Endothelial cell of umbilical vein (primary cell): ENCODE measurements at regions not wholly inside any gene's neighbourhood (a gene's known extent, or its start where the extent isn't known, plus 50 kb on each side); places are given as distances from the start of the nearest gene placed in this dataset.

Experiments used
- BruUV-seq: library from RNA; stranded (reverse); fragments of 400-500 nt; replicated peaks from 2 replicates; lab custom pipeline; 2021; lab: Mats Ljungman, UMichigan
- CTCF ChIA-PET: fragments of 300-600, 350-600 bp; sonication (Branson Sonifier 250); formaldehyde crosslinking; loops from one replicate; lab custom pipeline; 2021; ENCODE audit warnings: antibody characterized with exemption, inconsistent platforms; lab: Charles Lee
- POLR2A ChIA-PET: fragments of 300-600, 350-600 bp; sonication (Branson Sonifier 250); formaldehyde crosslinking; loops from one replicate; lab custom pipeline; 2021; ENCODE audit warnings: antibody characterized with exemption, inconsistent platforms; lab: Charles Lee
- DNase-seq: peaks from one replicate; pipeline ENCODE4 v3.0.0-alpha.2; 2011; ENCODE audit warnings: low read depth, low spot score
- FAIRE-seq: peaks from 2 replicates; lab custom pipeline; 2011; peaks lifted over from hg19 to GRCh38; lab: Jason Lieb, UNC
- H2AFZ ChIP-seq: 2 replicates; pipeline ENCODE4 v1.6.0; 2012; ENCODE audit warnings: low read depth, low read length, control low read depth, inconsistent platforms
- H3K27ac ChIP-seq: 2 replicates; pipeline ENCODE4 v1.5.1; 2011; ENCODE audit warnings: low read depth, mild to moderate bottlenecking, control low read depth, low read length, moderate library complexity; ENCODE audit not compliant: insufficient read depth
- H3K27me3 ChIP-seq, 2 experiments: 2 replicates each; pipeline versions ENCODE4 v1.6.0 to v1.6.1; 2011; ENCODE audit warnings: low read length in 2 of 2, mixed read lengths in 1 of 2; ENCODE audit not compliant: control insufficient read depth in 2 of 2, insufficient read depth in 2 of 2
- H3K36me3 ChIP-seq, 2 experiments: 2 replicates in 1 of 2; 3 replicates in 1 of 2; pipeline ENCODE4 v1.5.1; 2011; ENCODE audit warnings: low read length in 2 of 2, mild to moderate bottlenecking in 1 of 2, moderate library complexity in 1 of 2; ENCODE audit not compliant: control insufficient read depth in 2 of 2, insufficient read depth in 2 of 2; ENCODE audit errors: extremely low read depth in 1 of 2
- H3K4me1 ChIP-seq: 3 replicates; pipeline ENCODE4 v1.5.1; 2011; ENCODE audit warnings: mild to moderate bottlenecking, low read length; ENCODE audit not compliant: control insufficient read depth, insufficient read depth; ENCODE audit errors: extremely low read depth
- H3K4me2 ChIP-seq: 2 replicates; pipeline ENCODE4 v1.6.1; 2011; ENCODE audit warnings: low read length, control low read depth, mixed read lengths; ENCODE audit not compliant: insufficient read depth
- H3K4me3 ChIP-seq, 3 experiments: fragments of 200-600 bp in 1 of 3; sonication (generic), shearing (Covaris generic) in 1 of 3; replicated peaks in 1 of 3; 2 replicates each; pipeline ENCODE4 v1.5.1; 2011 to 2016; ENCODE audit warnings: control low read depth in 3 of 3, low read length in 3 of 3, mild to moderate bottlenecking in 2 of 3, inconsistent platforms in 1 of 3, low read depth in 1 of 3, moderate library complexity in 1 of 3; ENCODE audit not compliant: insufficient read depth in 1 of 3
- H3K79me2 ChIP-seq: 2 replicates; pipeline ENCODE4 v1.6.0; 2012; ENCODE audit warnings: low read length, inconsistent platforms; ENCODE audit not compliant: control insufficient read depth, insufficient read depth
- H3K9ac ChIP-seq: replicated peaks from 2 replicates; pipeline ENCODE3; 2011; ENCODE audit warnings: low read length, control low read depth; ENCODE audit not compliant: insufficient read depth; ENCODE audit errors: extremely low read depth
- H3K9me1 ChIP-seq: replicated peaks from 3 replicates; pipeline ENCODE4 v1.6.0; 2011; ENCODE audit warnings: mild to moderate bottlenecking, low read length; ENCODE audit not compliant: control insufficient read depth, insufficient read depth; ENCODE audit errors: extremely low read depth
- H3K9me3 ChIP-seq: replicated peaks from 2 replicates; pipeline ENCODE4 v1.5.1; 2012; ENCODE audit warnings: low read length, inconsistent platforms; ENCODE audit not compliant: control insufficient read depth, insufficient read depth
- H4K20me1 ChIP-seq: replicated peaks from 2 replicates; pipeline ENCODE3; 2011; ENCODE audit warnings: mild to moderate bottlenecking, low read length; ENCODE audit not compliant: control insufficient read depth, insufficient read depth; ENCODE audit errors: extremely low read depth
- CTCF ChIP-seq, 2 donors: IDR thresholded peaks; 1 replicate in 1 of 2; 2 replicates in 1 of 2; pipeline ENCODE4 v1.5.1; 2011; ENCODE audit warnings: low read length in 2 of 2, mild to moderate bottlenecking in 2 of 2, moderate library complexity in 2 of 2, control low read depth in 1 of 2, inconsistent platforms in 1 of 2, low read depth in 1 of 2; ENCODE audit not compliant: insufficient read depth in 1 of 2; ENCODE audit errors: extremely low read depth in 1 of 2
- EZH2 ChIP-seq: IDR thresholded peaks from 2 replicates; pipeline ENCODE4 v1.6.1; 2012; ENCODE audit warnings: borderline replicate concordance, low read depth, mild to moderate bottlenecking, moderate library complexity, low read length, inconsistent platforms; ENCODE audit not compliant: severe bottlenecking
- FOS ChIP-seq: IDR thresholded peaks from 2 replicates; pipeline ENCODE4 v1.6.1; 2011; ENCODE audit warnings: mild to moderate bottlenecking, low read length, moderate library complexity, borderline replicate concordance; ENCODE audit not compliant: insufficient read depth
- GATA2 ChIP-seq: IDR thresholded peaks from 2 replicates; pipeline ENCODE4 v1.7.0; 2011; ENCODE audit warnings: low read depth, mild to moderate bottlenecking, moderate library complexity, mixed read lengths, low read length; ENCODE audit not compliant: insufficient read length, insufficient read depth
- JUN ChIP-seq: IDR thresholded peaks from 2 replicates; pipeline ENCODE4 v1.6.1; 2011; ENCODE audit warnings: borderline replicate concordance, low read depth; ENCODE audit not compliant: insufficient read length, insufficient read depth
- MYC ChIP-seq: IDR thresholded peaks from one replicate; pipeline ENCODE4 v1.6.1; 2011; ENCODE audit warnings: mild to moderate bottlenecking, low read depth, low read length
- POLR2A ChIP-seq: IDR thresholded peaks from 2 replicates; pipeline ENCODE4 v1.6.1; 2012; ENCODE audit warnings: low read depth, mild to moderate bottlenecking, control low read depth, low read length
- POLR2AphosphoS5 ChIP-seq: IDR thresholded peaks from 2 replicates; pipeline ENCODE4 v1.6.1; 2012; ENCODE audit warnings: low read depth, mild to moderate bottlenecking, control low read depth, low read length, moderate library complexity; ENCODE audit not compliant: insufficient read depth
- dilution Hi-C: fragments of 300-500 bp; cut with MboI; formaldehyde crosslinking; loops from one replicate; pipeline ENCODE4 v1.15.0; 2019; ENCODE audit warnings: low sequenced_read_pairs; ENCODE audit not compliant: extremely low pct_ligation_motif_present
- intact Hi-C: fragments of 100-400 bp; cut with micrococcal nuclease; formaldehyde crosslinking; loops from one replicate; pipeline ENCODE4 v1.10.0; 2022
- TF ChIP-seq, protein P1 (sequence below): IDR thresholded peaks from 2 replicates; pipeline ENCODE4 v1.6.1; 2011; ENCODE audit not compliant: insufficient read depth, insufficient read length

DNA sequence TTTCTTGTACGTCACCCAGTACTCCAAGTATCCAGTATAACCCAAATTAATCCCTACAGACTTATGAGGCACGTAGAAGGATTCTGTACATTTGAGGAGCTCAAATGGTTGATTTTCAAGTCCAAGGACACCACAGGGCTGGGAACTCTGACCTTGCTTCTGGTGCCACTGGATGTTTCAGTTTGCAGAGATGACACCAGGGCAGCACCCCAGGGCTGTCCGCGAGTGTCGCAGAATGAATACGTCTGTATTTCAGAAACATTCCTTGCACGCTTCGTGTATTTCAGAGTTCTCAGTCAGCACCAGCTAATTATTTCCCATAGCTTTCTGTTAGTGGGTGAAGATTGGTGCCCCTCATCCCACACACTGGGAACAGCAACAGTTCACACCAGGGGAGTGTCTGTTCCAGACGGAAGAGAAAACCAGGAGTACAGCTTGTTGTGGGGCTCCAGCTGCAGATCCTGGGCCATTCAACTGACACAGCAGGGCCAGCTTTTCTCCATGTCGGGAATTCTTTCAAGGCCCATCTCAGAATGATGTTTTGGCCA lies 159.2 kb downstream of the RHOU start:
- POLR2A ChIA-PET, result no interaction called here
- CTCF ChIA-PET, result interaction anchor here (0.9 to 1.3 kb wide), 2 partner anchors 19 kb away, joined by 3 read pairs; no protein-coding TSS in a partner anchor

More for the DNA sequence above, 159.2 kb downstream of the RHOU start:
- Histone ChIP-seq H3K36me3 (no peaks in the 10 kb centered on the region), H3K4me2 (no peak overlapping the region), H3K9me3 (no peaks in the 10 kb centered on the region), H3K27me3 (no peaks in the 10 kb centered on the region), H3K9me1 (no peaks in the 10 kb centered on the region), H3K4me3 (no peak overlapping the region), H4K20me1 (no peaks in the 10 kb centered on the region), H3K79me2 (no peaks in the 10 kb centered on the region), H3K4me1 (no peaks in the 10 kb centered on the region), H2AFZ (no peak overlapping the region), H3K9ac (no peak overlapping the region), H3K27ac (no peak overlapping the region)
- DNase-seq (no peak), FAIRE-seq (no peak)
- intact Hi-C loops (no loop called here), dilution Hi-C loops (no loop called here)
- no TSS peak for BruUV-seq
- TF ChIP-seq CTCF (IDR thresholded peaks at IDR 0.05; ENCODE audit: extremely low read depth in 1 of 2, insufficient read depth in 1 of 2, low read depth in 1 of 2, low read length in 2 of 2) (no peak), JUN (no peak), FOS (no peak), EZH2 (no peak), GATA2 (no peak), MYC (no peak), POLR2AphosphoS5 (no peak), POLR2A (no peak)
- TF ChIP-seq, protein P1, sequence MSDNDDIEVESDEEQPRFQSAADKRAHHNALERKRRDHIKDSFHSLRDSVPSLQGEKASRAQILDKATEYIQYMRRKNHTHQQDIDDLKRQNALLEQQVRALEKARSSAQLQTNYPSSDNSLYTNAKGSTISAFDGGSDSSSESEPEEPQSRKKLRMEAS, result no peak
